ENCODE measurements at regions not wholly inside any gene's neighbourhood (a gene's known extent, or its start where the extent isn't known, plus 50 kb on each side); places are given as distances from the start of the nearest gene placed in this dataset.

DNA sequence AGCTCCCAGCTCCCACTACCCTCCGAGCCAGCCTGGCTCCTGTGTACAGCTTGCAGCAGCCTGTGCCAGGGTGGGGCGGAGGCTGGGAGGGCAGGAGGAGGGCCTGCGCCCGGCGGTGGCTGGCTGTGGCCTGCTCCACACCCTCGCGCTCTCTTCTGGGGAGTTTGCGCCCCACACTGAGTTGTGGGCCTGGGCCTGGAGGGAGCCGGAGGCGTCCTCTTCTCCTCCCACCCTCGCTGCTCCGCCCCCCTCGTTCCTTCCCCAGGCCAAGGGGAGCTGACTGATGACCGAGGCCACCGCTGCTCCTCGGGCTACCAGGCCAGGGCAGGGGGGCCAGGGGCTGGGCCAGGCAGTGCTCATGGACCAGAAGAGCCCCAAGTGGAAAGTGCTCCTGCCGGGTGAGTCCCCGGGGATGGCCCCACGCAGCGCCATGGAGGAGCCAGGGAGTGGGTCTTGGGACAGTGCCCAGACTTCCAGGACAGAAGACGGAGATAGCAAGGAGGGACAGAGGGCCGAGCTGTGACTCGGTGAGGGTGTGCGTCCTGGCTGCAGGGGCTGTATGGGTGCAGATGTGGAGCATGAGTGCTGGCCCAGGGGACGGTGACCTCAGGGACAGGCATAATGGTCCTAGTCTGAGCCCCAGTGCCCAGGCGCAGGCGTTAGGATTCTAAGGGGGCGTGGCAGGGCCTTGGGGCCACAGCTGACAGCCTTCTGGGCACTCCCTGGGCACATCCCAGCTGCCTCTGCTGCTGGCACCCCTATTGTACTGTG, 242.1 kb upstream of the GSE1 start:
- TF ChIP-seq CTCF (IDR thresholded peaks at IDR 0.05; ENCODE audit: borderline replicate concordance, extremely low read depth, low read length, poor library complexity, severe bottlenecking), result no peak
- TF ChIP-seq EZH2 (IDR thresholded peaks at IDR 0.05; ENCODE audit: borderline replicate concordance, low read depth, low read length, severe bottlenecking), result no peak
- Histone ChIP-seq H3K4me3 (ENCODE audit: low read depth in 1 of 2, low read length in 2 of 2) (no peak overlapping the region), H3K27me3 (ENCODE audit: insufficient read depth, low read length, poor library complexity) (no peaks in the 10 kb centered on the region), H3K4me1 (ENCODE audit: insufficient read depth, low read length) (no peaks in the 10 kb centered on the region), H3K9ac (ENCODE audit: low read depth, low read length) (no peak overlapping the region), H3K79me2 (ENCODE audit: insufficient read depth, low read length) (no peaks in the 10 kb centered on the region), H2AFZ (ENCODE audit: low read depth, low read length) (no peak overlapping the region), H4K20me1 (ENCODE audit: insufficient read depth, low read length) (0 out of 2 replicates have a peak, but pooled peaks cover 6% of the 10 kb centered on the region), H3K27ac (ENCODE audit: low read length) (no peak overlapping the region), H3K9me3 (ENCODE audit: insufficient read depth, low read length, severe bottlenecking) (no peaks in the 10 kb centered on the region), H3K36me3 (ENCODE audit: insufficient read depth, low read length) (no peaks in the 10 kb centered on the region), H3K4me2 (ENCODE audit: insufficient read depth, low read length) (no peak overlapping the region)
- ATAC-seq (ENCODE audit: insufficient read depth, low read depth) (no peak), DNase-seq (no peak)

DNA sequence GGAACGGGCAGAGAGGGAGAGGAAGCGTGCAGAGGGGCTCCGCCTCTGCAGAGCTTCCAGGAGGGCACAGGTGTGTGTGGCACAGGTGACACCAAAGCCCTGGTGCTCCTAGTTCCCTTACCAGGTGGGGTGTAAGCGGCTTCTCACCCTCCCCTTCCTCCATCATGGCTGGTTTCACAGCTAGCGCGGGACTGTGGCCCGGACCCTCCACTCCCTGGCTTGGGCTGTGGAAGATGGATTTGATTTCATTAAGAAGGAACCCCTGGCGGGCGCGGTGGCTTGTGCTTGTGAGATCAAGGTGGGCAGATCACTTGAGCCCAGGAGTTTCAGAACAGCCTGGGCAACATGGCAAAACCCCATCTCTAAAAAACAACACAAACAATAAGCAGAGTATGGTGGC, 241.2 kb upstream of the GSE1 start:
- no peaks in the 10 kb centered on the region for H3K27me3 ChIP-seq (ENCODE audit: insufficient read depth, low read length, poor library complexity)
- DNase-seq (no peak), ATAC-seq (ENCODE audit: insufficient read depth, low read depth) (no peak)
- H3K9me3 ChIP-seq (ENCODE audit: insufficient read depth, low read length, severe bottlenecking), result no peaks in the 10 kb centered on the region
- no peak overlapping the region for H3K4me2 ChIP-seq (ENCODE audit: insufficient read depth, low read length)
- H3K4me1 ChIP-seq (ENCODE audit: insufficient read depth, low read length), result no peaks in the 10 kb centered on the region
- H3K27ac ChIP-seq (ENCODE audit: low read length), result no peak overlapping the region
- H3K79me2 ChIP-seq (ENCODE audit: insufficient read depth, low read length), result no peaks in the 10 kb centered on the region
- H3K9ac ChIP-seq (ENCODE audit: low read depth, low read length), result no peak overlapping the region
- H4K20me1 ChIP-seq (ENCODE audit: insufficient read depth, low read length), result 0 out of 2 replicates have a peak, but pooled peaks cover 4% of the 10 kb centered on the region
- no peak overlapping the region for H3K4me3 ChIP-seq (ENCODE audit: low read depth in 1 of 2, low read length in 2 of 2)
- no peaks in the 10 kb centered on the region for H3K36me3 ChIP-seq (ENCODE audit: insufficient read depth, low read length)
- TF ChIP-seq EZH2 (IDR thresholded peaks at IDR 0.05; ENCODE audit: borderline replicate concordance, low read depth, low read length, severe bottlenecking), result no peak
- TF ChIP-seq CTCF (IDR thresholded peaks at IDR 0.05; ENCODE audit: borderline replicate concordance, extremely low read depth, low read length, poor library complexity, severe bottlenecking), result no peak
- H2AFZ ChIP-seq (ENCODE audit: low read depth, low read length), result no peak overlapping the region

GRCh38 chr16:85372627-85373372, 240.3 kb upstream of the GSE1 start:
- Histone ChIP-seq H4K20me1 (ENCODE audit: insufficient read depth, low read length) (0 out of 2 replicates have a peak, but pooled peaks cover 3% of the 10 kb centered on the region), H3K4me2 (ENCODE audit: insufficient read depth, low read length) (no peak overlapping the region), H3K27me3 (ENCODE audit: insufficient read depth, low read length, poor library complexity) (no peaks in the 10 kb centered on the region), H3K4me3 (ENCODE audit: low read depth in 1 of 2, low read length in 2 of 2) (no peak overlapping the region), H3K9ac (ENCODE audit: low read depth, low read length) (no peak overlapping the region), H2AFZ (ENCODE audit: low read depth, low read length) (no peak overlapping the region), H3K4me1 (ENCODE audit: insufficient read depth, low read length) (peaks cover 3% of the 10 kb centered on the region; the same call in 1 of the 2 replicates), H3K36me3 (ENCODE audit: insufficient read depth, low read length) (no peaks in the 10 kb centered on the region), H3K9me3 (ENCODE audit: insufficient read depth, low read length, severe bottlenecking) (no peaks in the 10 kb centered on the region), H3K27ac (ENCODE audit: low read length) (no peak overlapping the region), H3K79me2 (ENCODE audit: insufficient read depth, low read length) (no peaks in the 10 kb centered on the region)
- peak; percentile 63 for ATAC-seq (ENCODE audit: insufficient read depth, low read depth)
- DNase-seq, result peak; percentile 51
- no peak for TF ChIP-seq EZH2 (IDR thresholded peaks at IDR 0.05; ENCODE audit: borderline replicate concordance, low read depth, low read length, severe bottlenecking)
- no peak for TF ChIP-seq CTCF (IDR thresholded peaks at IDR 0.05; ENCODE audit: borderline replicate concordance, extremely low read depth, low read length, poor library complexity, severe bottlenecking)
